ENCODE measurements at regions not wholly inside any gene's neighbourhood (a gene's known extent, or its start where the extent isn't known, plus 50 kb on each side); places are given as distances from the start of the nearest gene placed in this dataset.

GRCh38 chr13:87280139-87280538 is 391.0 kb upstream of the SLITRK5 start:
- TF ChIP-seq EZH2phosphoT487 (IDR thresholded peaks at IDR 0.05; ENCODE audit: borderline replicate concordance, low read depth, low read length): no peak
- peak; percentile 64 for TF ChIP-seq CTCF (conservative IDR thresholded peaks at IDR 0.05; ENCODE audit: low read length)

GRCh38 chr13:87287721-87288120 is 383.4 kb upstream of the SLITRK5 start:
- no peak for DNase-seq (ENCODE audit: low spot score)
- ChIA-PET POLR2A (interaction anchor here (1.2 to 2.2 kb wide), 2 partner anchors 9 to 29 kb away, joined by 4 to 5 read pairs; no protein-coding TSS in a partner anchor), CTCF (ENCODE audit: unreplicated experiment) (interaction anchor here (1.4 kb wide), 1 partner anchor 13 kb away, joined by 3 read pairs; no protein-coding TSS in a partner anchor)
- Histone ChIP-seq H3K4me3 (ENCODE audit: low read depth, low read length, poor library complexity, severe bottlenecking) (no peak overlapping the region), H3K4me2 (ENCODE audit: low read length) (no peak overlapping the region), H3K36me3 (ENCODE audit: insufficient read depth, low read length) (no peaks in the 10 kb centered on the region), H3K79me2 (ENCODE audit: insufficient read depth, low read depth, low read length) (no peaks in the 10 kb centered on the region), H4K20me1 (ENCODE audit: insufficient read depth, low read length) (no peaks in the 10 kb centered on the region), H2AFZ (ENCODE audit: low read length) (no peak overlapping the region), H3K27ac (ENCODE audit: low read depth, low read length, poor library complexity, severe bottlenecking) (no peak overlapping the region), H3K4me1 (ENCODE audit: insufficient read depth, low read length, poor library complexity, severe bottlenecking) (peaks cover 19% of the 10 kb centered on the region), H3K9me2 (ENCODE audit: insufficient read depth, low read length) (no peaks in the 10 kb centered on the region), H3K9me3 (ENCODE audit: low read length) (no peaks in the 10 kb centered on the region; the same call in 1 of the 2 replicates)
- BruUV-seq (replicated peaks): no TSS peak
- intact Hi-C loops (cut with micrococcal nuclease; ENCODE audit: unreplicated experiment): loop anchor here (5.0 kb wide), 1 partner anchor 155 kb away; no protein-coding TSS in a partner anchor
- TF ChIP-seq EZH2phosphoT487 (IDR thresholded peaks at IDR 0.05; ENCODE audit: borderline replicate concordance, low read depth, low read length) (no peak), CTCF (conservative IDR thresholded peaks at IDR 0.05; ENCODE audit: low read length) (no peak)

More at GRCh38 chr13:87280139-87280538, 391.0 kb upstream of the SLITRK5 start:
- H3K9me3 ChIP-seq (ENCODE audit: low read length): no peaks in the 10 kb centered on the region; the same call in 1 of the 2 replicates
- H2AFZ ChIP-seq (ENCODE audit: low read length): no peak overlapping the region
- no peaks in the 10 kb centered on the region for H4K20me1 ChIP-seq (ENCODE audit: insufficient read depth, low read length)
- intact Hi-C loops (cut with micrococcal nuclease; ENCODE audit: unreplicated experiment): no loop called here
- H3K4me1 ChIP-seq (ENCODE audit: insufficient read depth, low read length, poor library complexity, severe bottlenecking): peaks cover 15% of the 10 kb centered on the region
- no peaks in the 10 kb centered on the region for H3K36me3 ChIP-seq (ENCODE audit: insufficient read depth, low read length)
- CTCF ChIA-PET (ENCODE audit: unreplicated experiment): no interaction called here
- H3K27ac ChIP-seq (ENCODE audit: low read depth, low read length, poor library complexity, severe bottlenecking): no peak overlapping the region
- no peak for DNase-seq (ENCODE audit: low spot score)
- no peak overlapping the region for H3K4me2 ChIP-seq (ENCODE audit: low read length)
- POLR2A ChIA-PET: interaction anchor here (0.6 to 1.7 kb wide), 5 partner anchors 9 to 271 kb away, joined by 3 to 5 read pairs (median 4); no protein-coding TSS in a partner anchor
- no peak overlapping the region for H3K4me3 ChIP-seq (ENCODE audit: low read depth, low read length, poor library complexity, severe bottlenecking)
- H3K9me2 ChIP-seq (ENCODE audit: insufficient read depth, low read length): no peaks in the 10 kb centered on the region
- H3K79me2 ChIP-seq (ENCODE audit: insufficient read depth, low read depth, low read length): no peaks in the 10 kb centered on the region
- BruUV-seq (replicated peaks): no TSS peak

- Histone ChIP-seq H3K36me3 (ENCODE audit: insufficient read depth, low read length) (no peaks in the 10 kb centered on the region), H3K27ac (ENCODE audit: low read depth, low read length, poor library complexity, severe bottlenecking) (no peak overlapping the region), H3K9me3 (ENCODE audit: low read length) (no peaks in the 10 kb centered on the region), H3K4me2 (ENCODE audit: low read length) (no peak overlapping the region), H3K4me3 (ENCODE audit: low read depth, low read length, poor library complexity, severe bottlenecking) (no peak overlapping the region), H3K4me1 (ENCODE audit: insufficient read depth, low read length, poor library complexity, severe bottlenecking) (no peaks in the 10 kb centered on the region), H3K79me2 (ENCODE audit: insufficient read depth, low read depth, low read length) (no peaks in the 10 kb centered on the region), H4K20me1 (ENCODE audit: insufficient read depth, low read length) (no peaks in the 10 kb centered on the region), H3K9me2 (ENCODE audit: insufficient read depth, low read length) (no peaks in the 10 kb centered on the region), H2AFZ (ENCODE audit: low read length) (no peak overlapping the region)
- intact Hi-C loops (cut with micrococcal nuclease; ENCODE audit: unreplicated experiment): no loop called here
- ChIA-PET CTCF (ENCODE audit: unreplicated experiment) (no interaction called here), POLR2A (interaction anchor here (0.6 to 2.7 kb wide), 4 partner anchors 11 to 1589 kb away, joined by 3 to 10 read pairs (median 6); no protein-coding TSS in a partner anchor)
- TF ChIP-seq CTCF (conservative IDR thresholded peaks at IDR 0.05; ENCODE audit: low read length): no peak
- no peak for TF ChIP-seq EZH2phosphoT487 (IDR thresholded peaks at IDR 0.05; ENCODE audit: borderline replicate concordance, low read depth, low read length)
- no peak for DNase-seq (ENCODE audit: low spot score)
- BruUV-seq (replicated peaks): no TSS peak
Measured at GRCh38 chr13:87295636-87296035, 375.5 kb upstream of the SLITRK5 start.
